Stimulated activated CD8-positive, alpha-beta memory T cell treated with anti-CD3 and anti-CD28 coated beads, Interleukin-15, amount 100 ng/mL, for 1 hour (primary cell): ENCODE measurements at regions not wholly inside any gene's neighbourhood (a gene's known extent, or its start where the extent isn't known, plus 50 kb on each side); places are given as distances from the start of the nearest gene placed in this dataset.
"Not testable (repeated sequence)": the region's sequence is repeated elsewhere in the genome, so short reads cannot be mapped to it uniquely, and the experiment has no call there.

Source experiments
- DNase-seq: peaks from one replicate; pipeline ENCODE4 v3.0.0-alpha.2; 2020; ENCODE audit warnings: low read depth

DNA sequence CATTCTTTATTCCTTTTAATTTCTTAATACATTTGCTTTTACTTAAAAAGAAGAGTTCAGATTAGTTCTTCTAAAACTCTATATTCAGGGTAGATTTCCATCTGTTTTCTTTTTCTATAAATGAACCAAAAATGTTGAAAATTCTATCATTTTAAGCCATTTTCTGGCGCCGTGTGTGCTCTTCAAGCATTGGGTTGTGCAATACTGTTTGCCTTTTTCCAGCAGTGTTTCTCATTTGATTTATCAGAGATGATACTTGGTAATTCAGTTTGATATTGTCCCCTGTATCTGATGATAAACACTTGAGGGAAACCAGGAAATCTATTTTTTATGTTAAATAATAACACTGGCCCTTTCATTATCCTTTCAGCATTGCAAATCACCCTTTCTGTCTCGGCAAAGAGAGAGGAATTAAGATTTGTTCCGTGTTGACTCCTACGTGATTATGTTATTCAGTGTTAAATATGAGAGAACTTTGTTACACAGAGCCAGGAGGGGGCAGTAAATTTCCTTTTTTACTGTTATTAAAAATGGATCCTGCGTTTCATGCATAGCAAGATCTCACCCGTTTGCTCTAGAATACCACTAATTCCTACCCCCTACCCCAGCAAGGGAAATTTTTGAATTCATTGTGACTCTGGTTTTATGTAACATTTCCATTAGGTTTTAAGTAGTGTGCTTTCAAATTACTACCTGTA, 606.9 kb upstream of the RBFOX1 start:
- no peak for DNase-seq

DNA sequence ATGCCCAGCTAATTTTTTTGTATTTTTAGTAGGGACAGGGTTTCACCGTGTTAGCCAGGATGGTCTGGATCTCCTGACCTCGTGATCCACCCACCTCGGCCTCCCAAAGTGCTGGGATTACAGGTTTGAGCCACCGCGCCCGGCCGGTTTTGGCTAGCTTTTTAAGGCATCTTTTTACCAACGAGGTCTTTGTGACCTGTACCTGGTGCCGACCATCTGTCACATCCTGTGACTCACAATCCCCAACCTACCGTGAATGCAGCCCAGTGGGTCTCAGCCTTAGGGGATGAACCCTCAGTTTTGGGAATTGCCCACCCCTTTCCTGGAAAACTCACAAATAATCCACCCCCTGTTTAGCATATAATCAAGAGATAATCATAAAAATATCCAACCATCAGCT, 607.4 kb upstream of the RBFOX1 start:
- not testable (repeated sequence) for DNase-seq

DNA sequence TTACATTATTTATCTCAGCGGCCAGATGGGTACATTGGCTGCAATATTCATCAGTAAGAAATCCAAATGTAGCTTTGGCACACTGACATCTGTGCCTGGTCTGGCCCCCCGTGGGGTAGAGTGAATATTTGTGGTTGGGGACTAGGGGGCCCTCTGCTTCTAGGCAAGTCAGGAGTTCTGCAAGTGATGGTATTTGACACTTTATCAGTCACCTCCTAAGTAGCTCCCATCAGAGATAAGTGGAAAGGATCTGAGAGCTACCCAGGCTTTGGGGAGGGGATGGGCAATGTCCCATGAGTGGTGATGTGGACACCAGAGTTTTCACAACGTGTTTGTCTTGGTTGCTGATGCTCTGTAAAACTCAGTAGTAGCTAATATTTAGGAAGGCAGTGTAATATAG, 609.9 kb upstream of the RBFOX1 start:
- no peak for DNase-seq

DNA sequence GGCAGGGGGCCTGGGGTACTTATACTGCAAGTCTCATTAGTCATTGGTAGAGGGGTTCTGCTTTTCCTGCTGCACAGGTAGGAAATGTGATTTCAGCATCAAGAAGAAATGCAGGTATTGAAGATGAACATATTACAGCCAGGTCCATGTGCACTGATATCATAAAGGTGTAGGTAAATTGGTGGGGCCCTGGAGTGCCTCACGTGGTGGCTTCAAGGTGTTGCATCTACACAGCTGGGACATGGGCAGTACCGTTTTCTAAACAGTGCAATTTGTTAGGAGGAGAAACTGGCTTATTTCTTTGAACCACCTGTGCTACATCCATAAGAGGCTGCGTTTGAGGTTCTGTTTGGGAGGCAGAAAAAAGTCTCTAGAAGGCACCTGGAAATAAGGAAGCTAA, 618.1 kb upstream of the RBFOX1 start:
- no peak for DNase-seq

DNA sequence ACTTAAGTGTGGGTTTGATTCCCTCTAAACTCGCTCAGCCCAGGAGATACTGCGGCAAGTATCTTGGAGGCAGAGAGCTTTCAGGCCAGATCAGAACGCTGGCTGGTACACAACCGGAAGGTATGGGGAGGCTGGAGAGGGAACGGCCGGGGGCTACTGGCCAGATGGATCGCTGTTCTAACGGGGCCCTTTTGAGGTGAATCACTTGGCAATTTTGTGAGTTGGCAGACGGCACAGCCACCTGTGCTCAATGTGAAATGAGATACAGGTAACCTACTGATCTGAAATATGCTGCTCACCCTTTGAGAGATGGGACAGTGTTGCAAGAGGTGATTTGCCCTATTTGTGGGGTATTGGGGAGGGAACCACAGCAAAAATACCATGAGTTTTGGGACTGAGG, 622.9 kb upstream of the RBFOX1 start:
- DNase-seq: no peak

DNA sequence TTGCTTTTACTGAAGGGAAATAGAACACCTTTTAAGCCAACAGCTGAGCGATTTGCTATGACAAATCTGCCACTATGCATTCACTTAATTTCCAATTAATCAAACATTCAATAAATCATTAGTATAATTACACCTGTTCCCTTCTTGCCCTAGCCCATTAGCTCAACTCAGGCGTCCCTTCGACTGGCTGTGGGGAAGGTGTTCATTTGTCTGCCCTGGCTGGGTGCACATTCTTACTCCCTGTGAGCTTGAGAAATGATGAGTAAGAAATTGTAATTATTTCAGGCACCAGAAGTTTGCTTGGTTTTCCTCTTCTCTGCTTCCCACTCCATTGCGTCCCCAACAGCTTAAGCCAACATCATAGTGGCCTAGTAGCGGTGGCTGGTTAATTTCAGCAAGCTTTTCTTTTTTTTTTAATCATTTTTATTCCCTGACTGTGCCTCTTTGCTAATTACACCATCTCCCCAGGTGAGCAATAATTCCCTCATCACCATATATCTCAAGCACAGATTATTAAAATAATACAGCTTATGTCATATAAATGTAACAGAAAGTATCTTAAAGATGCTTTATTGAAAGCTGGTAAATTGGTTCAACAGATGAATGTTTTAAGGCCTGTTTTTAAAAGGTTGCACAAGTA, 623.9 kb upstream of the RBFOX1 start:
- no peak for DNase-seq

DNA sequence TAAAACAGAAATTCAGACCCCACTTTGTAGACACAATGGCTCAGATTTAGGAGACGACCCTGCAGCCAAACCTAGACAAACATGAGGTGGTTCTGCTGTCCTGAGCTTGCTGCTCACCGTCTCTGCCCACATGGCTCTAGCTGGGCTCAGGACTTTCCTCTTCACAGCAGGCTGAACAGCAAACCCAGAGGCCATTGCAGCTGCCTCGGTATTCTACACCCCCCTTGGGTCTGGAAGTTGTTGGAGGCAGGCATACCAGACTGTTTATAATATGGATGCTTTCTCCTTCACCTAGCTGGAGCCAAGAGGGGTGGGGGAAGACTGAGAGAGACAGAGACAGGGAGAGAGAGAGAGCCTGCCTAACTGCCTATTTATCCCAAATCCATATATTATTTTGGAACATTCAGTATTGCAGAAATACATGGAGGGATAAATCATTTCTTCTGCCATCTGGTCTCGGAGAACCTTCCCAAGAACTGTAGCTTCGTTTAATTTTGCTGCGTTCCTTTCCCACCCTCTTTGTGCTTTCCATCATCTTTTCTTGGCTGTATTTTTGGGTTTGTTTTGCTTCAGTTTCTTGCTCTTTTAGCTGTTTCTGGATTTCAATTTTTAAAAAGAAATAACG, 628.2 kb upstream of the RBFOX1 start:
- DNase-seq: no peak

DNA sequence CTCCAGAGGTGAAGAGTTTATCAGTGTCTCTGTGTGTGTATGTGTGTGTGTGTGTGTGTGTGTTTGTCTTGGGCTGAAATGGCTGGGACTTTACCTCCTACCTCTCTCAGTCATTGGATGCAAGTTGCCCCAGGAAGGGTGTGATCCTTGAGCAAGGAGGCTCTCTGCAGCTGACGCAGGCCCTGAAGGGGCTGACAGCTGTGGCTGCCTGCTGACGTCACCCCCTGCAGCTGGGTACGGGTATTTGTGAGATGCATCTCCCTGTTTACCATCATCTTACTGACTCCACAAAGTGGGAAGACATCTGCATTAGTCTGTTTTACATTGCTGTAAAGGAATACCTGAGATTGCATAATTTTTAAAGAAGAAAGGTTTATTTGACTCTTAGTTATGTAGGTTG, 631.5 kb upstream of the RBFOX1 start:
- DNase-seq: no peak

DNA sequence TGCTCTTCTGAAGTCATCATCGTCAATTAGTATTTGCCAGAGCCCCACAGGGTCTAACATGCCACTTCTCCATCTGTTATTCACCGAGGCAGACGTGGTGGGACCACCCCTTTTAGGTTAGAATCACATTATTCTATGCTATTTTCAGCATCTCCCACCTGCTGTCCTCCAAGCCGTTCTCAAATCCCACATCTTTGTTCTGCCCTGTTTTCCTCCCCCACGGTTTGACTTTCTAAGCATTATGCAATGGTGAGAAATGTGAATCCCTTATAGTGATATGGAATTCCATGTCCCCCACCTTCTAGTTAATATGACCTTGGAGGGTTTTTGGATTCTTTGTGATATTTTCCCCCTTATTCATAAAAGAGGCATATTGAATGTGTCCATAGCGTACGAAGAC, 634.1 kb upstream of the RBFOX1 start:
- no peak for DNase-seq

DNA sequence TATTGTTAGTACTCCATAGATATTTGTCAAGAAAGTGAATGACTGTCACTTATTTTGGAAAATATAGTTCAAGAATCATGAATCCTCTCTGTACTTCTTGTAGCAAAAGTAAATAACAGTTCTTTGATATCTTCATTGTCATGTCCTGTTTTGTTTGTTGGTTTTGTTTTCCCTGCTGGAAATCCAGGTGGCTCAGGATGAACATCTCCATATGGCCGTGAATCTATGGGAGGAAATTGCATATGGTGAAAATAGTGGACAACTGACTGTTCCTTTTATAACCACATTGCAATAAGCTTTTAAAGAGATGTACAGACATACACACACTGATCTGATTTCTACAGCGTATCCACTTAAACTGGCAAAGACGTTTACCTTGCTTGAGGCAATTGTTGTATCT, 637.0 kb upstream of the RBFOX1 start:
- no peak for DNase-seq

DNA sequence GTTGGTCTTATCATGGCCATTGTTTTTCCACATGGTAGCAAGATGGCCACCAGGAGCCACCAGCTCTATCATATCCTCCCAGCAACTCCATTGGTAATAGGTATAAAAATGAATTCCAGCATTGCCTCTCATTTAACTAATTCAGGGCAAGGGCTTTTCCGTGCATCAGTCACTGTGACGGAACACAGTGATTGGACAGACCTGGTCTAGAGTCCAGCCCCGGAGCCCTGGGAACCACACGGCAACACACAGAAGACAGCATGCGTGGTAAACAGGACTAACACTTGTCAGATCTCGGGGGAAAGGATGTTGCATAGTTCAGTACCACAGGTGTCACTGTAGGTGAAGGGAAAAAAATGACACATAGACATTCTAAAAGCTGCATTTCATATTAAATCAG, 638.0 kb upstream of the RBFOX1 start:
- no peak for DNase-seq

DNA sequence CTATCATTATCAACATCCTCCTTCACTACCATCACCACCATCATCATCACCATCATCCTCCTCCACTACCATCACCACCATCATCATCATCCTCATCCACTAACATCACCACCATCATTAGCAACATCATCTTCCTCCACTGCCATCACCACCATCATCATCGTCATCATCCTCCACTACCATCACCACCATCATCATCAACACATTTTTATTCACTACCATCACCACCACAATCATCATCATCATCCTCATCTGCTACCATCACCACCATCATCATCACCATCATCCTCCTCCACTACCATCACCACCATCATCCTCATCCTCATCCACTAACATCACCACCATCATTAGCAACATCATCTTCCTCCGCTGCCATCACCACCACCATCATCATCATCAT, 639.2 kb upstream of the RBFOX1 start:
- DNase-seq: not testable (repeated sequence)

DNA sequence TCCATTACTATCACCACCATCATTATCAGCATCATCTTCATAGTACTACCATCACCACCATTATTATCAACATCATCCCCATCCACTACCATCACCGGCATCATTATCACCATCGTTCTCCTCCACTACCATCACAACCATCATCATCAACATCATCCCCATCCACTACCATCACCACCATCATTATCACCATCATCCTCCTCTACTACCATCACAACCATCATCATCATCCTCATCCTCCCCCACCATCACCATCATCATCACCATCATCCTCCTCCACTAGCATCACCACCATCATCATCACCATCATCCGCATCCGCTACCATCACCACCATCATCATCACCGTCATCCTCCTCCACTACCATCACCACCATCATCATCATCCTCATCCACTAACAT, 639.8 kb upstream of the RBFOX1 start:
- no peak for DNase-seq

DNA sequence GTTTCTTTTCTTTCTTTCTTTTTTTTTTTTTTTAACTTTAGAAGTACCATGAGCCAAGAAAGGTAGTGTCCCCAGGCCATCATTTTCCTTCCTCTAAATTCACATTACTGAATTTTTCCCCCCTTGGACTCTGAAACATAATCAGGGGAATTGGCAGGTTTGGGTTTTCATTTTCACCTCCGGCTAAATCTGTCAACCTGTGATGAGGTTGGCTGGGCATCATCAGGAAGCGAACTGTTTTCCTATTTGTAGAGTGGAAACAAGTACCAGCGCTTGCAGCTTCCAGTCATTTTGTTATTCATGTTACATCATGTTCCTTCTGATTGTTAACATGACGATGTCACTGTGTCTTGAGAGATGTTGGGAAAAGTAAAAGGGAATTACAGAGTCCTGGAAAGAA, 641.9 kb upstream of the RBFOX1 start:
- no peak for DNase-seq

DNA sequence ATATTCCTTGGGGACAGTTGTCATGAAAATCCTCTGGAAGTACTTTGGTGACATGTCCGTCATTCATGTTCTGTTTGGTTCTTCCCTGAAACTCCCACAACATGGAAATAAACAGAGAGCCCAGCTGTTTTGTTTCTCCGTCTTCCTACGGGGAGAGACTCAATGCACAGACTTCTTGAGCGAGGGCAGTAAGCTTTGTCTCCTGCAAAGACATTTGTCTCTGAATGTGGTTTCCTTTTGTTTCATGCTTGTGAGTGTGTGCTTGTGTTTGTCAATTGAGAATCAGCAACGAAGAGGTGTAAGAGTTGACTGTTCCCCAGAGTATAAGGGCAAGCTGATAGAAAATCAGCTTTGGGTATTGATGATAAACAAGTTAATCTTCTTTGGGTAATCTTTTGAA, 643.0 kb upstream of the RBFOX1 start:
- no peak for DNase-seq

DNA sequence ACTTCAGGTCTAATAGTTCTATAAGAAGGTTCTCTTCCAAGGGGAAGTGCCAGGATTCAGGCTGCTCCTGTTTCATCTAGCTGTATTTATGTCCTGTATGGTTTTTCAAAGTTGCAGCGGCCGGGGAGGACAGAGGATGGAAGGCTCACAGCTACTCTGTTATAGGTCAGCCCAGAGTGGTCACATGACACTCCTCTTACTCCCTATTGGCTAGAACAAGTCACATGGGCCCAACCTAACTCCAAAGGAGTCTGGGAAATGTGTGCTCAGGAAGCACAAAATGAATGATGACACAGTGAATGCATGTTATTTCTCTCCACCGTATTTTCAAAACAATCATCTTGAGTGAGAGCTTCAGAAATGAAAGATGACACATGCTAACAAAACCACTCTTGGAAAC, 645.1 kb upstream of the RBFOX1 start:
- DNase-seq: no peak

DNA sequence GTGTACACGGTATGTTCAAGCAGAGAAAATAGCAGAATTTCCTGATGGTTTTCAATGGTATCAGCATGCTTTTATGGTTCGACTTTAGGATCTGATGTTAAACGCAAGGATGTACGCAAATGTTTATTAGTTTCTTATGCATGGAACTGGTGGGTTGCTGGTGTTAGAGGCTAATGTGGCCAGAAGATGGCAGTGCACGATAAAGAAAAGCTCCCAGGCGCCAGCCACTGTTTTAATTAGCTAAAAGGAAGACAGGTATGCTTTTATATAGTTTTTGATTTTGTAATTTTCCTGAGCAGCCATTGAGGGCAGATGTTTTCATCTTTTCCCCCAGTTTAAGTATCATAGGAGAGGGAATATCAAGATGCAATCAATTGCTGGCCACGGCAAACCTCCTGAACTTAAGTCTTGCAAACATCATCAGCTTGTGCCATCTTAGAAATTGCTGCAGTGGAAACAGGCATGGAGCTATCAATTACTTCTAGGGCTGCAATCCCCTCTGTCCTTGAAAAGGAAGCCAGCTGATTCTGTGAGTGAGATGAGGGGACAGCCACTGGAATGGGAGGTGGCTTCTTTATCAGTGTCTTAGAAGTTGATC, 648.5 kb upstream of the RBFOX1 start:
- DNase-seq: no peak

DNA sequence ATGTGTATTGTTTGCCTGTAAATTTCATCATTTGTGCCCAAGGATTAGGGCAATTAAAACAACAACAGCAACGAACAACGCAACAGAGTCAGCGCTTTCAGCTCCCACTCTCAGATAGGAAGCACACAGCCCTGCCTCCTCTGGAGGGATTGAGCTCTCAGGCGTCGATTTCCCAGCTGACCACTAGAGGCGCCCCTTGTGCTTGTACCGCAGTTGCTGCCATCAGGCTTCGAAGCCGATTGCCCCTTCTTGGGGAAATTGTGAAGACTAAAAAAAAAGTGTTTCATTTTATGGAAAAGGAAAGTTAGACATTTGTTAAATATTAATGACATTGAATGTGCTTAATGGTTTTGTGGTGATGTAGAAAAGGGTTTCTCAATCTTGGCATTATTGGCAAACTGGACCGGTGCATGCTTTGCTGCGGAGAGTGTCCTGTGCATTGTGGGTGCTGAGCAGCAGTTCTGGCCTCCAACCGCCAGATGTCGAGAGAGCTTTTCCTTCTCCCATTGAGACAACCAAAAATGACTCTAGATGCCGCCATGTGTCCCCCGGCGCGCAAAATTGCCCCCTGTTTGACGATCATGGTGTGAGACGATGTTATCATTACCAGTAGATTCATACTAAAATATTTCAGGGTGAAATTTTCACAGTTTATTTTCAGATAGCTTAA, 650.4 kb upstream of the RBFOX1 start:
- DNase-seq: no peak

DNA sequence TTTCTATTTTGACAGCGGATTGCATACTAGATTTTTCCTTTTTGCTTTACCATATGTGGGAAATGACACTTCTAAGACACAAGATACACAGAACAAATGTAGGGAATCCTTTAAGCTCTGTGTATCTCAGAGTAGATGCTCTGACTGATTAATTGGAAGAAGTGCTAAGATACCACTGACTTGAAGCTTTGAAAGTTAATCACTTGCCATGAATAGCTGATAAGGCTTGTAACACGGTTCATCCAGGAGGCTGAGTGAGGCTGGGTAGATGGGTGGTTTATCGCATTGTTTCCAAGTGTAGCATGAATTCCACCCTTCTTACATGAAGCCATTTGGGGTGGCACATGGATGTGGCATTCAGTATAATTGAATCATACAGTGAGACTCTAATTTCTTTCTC, 654.1 kb upstream of the RBFOX1 start:
- DNase-seq: no peak

DNA sequence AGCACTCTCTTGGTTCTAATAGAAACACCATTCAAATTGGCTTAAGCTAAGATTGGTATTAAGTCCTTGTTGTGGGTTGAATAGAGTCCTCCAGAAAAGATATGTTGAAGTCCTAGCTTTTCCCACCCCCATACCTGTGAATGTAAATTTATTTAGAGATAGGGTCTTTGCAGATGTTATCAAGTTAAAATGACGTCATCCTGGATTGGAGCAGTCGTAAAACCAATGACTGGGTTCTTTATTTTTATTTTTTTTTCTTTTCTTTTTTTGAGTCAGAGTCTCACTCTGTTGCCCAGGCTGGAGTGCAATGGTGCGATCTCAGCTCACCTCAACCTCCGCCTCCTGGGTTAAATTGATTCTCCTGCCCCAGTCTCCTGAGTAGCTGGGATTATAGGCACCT, 658.6 kb upstream of the RBFOX1 start:
- DNase-seq: no peak

DNA sequence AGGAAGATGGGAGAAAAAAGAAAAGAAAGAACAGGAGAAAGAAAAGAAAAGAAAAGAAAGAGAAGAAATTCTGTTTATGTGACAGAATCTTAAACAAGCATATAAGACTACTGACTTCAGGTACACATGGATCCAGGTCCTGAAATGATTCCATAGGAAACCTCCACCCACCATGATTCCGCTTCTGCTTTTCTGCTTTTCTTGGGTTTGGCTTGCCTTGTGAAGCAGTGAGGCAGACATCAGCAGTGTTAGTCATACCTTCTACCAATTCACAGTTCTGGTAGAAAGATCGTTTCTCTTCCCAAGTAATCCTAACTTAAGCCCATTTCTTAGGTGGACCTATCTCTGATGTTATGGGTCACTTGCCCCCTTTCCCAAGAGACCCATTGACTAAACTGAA, 660.1 kb upstream of the RBFOX1 start:
- no peak for DNase-seq

DNA sequence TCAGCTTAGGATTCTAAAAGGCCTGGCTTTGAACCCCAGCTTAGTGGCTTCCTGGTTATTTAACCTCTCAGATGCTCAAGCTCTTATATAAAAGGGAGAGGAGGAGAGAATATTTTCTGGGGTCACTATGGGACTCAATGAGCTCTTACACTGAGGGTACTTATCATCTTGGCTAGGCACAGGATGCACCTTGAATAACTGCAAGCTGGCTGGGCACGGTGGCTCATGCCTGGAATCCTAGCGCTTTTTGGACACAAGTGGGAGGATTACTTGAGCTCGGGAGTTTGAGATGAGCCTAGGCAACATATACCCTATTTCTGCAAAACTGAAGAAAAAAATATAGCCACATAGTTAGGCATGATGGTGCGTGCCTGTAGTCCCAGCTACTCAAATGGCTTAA, 665.3 kb upstream of the RBFOX1 start:
- DNase-seq: no peak

DNA sequence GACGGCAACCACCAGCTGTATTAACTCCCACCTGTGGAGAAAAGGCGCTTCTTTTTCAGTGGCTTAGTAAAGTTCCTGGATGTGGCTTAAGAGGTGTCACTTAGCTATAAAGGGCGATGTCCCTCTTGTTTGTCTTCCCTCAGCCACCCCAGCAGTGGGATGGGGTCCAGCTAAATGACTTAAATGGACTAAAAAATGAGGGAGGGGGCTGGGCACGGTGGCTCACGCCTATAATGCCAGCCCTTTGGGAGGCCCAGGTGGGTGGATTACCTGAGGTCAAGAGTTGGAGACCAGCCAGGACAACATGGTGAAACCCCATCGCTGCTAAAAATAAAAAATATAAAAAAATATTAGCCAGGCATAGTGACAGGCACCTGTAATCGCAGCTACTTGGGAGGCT, 667.5 kb upstream of the RBFOX1 start:
- no peak for DNase-seq
